D341Med (cell line): ENCODE measurements at regions not wholly inside any gene's neighbourhood (a gene's known extent, or its start where the extent isn't known, plus 50 kb on each side); places are given as distances from the start of the nearest gene placed in this dataset.

Experiments used
- DNase-seq: peaks from one replicate; pipeline ENCODE4 v3.0.0; 2012; ENCODE audit warnings: low spot score

DNA sequence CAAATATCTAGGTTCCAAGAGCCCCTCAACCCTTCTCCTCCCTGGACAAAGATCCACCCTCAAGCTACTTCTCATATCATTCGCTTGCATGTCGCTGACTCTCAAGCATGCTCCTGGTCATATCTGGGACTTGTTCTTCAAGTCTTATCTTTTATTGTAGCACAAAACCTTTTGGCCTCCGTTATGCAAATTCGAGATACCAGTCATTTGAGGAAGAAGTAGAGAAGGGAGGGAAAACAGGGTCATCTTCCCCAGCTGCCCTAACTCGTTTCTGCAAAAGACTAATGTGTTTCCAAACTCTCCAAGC, 63.8 kb upstream of the ETS2 start:
- no peak for DNase-seq

DNA sequence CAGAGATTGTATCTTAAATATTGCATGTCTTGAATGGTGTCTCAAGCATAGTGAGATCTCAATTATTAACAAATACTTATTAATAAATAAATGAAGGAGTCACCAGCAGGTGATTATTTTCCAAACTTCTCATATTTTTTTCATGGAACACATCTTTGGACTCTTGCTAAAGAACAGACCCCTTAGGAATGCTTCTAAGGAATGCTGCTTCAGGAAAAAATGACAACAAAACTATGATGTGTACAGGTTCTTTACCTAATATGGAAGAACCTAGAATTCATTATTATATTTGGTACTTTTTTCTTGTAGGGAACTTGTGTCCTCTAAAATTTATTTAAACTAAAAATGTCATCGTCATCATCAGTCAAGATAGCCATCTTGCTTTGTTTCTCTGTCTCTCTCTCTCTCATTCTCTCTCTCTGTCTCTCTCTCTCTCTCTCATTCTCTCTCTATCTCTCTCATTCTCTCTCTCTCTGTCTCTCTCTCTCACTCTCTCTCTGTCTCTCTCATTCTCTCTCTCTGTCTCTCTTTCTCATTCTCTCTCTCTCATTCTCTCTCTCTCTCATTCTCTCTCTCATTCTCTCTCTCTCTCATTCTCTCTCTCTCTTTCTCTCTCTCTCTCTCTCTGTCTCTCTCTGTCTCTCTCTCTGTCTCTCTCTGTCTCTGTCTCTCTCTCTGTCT, 63.0 kb upstream of the ETS2 start:
- no peak for DNase-seq

DNA sequence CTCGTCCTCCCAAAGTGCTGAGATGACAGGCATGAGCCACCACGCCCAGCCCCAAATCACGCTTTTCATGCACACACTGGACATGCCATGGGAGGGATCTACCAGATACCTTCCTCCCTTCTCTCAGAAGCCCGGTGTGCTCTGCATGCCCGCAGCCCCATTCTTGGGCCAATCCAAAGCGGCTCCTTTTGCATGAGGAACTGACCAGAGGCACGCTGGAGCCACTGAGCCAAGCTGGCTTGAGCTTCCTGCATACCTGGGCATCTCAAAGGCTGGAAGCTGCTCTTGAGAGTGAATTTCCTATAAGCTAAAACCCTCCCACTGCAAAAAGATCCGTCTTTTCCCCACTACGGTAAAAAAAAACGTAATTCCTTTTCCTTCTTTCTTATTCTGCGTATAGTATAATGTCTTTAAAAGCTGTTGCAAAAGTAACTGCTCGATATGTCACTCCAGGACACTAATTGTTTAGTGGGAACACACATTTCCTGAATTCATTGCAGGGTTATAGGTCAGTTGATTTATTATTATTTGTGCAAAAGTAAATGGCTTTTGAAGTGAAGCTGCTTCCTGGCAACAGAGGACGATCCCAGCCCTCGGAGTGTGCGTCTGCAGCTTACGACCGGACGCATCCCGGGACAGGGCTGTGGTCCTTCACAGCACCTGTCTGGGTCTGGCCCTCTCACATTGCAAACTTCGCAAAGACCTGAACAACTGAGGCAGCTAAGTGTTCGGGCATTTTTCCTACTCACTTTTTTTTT, 61.8 kb upstream of the ETS2 start:
- DNase-seq, result no peak

DNA sequence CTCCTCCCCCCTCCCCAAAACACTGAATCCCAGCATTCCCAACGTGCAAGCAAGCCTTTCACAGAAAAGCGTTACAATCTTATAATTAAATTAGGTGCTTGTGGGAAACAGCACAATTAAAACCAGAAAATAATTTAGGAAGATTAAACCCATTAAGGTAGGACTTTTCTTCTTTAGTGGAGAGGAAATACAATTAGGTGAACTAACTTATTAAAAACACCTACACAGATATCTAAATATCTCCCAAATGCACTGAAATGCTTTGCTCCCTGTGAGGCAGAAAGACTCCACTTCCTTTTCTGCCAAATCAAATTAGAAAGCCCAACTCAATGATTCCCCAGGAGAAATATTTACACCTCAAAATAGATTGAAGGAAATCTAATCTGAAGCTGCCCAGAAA, 60.9 kb upstream of the ETS2 start:
- DNase-seq, result no peak

DNA sequence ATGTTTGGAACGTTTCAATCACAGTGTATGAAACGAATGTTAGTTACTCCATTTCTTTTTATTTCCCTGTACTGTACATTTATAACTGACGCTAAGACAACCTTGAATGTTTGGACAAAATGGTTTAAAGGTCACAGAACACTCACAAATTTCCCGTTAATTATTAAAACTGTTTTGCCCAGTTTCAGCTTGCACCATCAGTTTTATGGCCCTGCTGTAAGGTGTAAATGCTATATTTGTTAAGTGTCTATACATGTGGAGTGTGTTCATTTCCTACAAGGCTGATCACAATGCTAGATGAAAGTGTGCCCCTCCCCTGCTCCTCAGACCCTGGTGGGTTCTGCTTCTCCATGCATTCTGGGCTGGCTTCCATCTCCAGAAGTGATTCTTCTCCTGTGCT, 57.9 kb upstream of the ETS2 start:
- DNase-seq, result no peak

DNA sequence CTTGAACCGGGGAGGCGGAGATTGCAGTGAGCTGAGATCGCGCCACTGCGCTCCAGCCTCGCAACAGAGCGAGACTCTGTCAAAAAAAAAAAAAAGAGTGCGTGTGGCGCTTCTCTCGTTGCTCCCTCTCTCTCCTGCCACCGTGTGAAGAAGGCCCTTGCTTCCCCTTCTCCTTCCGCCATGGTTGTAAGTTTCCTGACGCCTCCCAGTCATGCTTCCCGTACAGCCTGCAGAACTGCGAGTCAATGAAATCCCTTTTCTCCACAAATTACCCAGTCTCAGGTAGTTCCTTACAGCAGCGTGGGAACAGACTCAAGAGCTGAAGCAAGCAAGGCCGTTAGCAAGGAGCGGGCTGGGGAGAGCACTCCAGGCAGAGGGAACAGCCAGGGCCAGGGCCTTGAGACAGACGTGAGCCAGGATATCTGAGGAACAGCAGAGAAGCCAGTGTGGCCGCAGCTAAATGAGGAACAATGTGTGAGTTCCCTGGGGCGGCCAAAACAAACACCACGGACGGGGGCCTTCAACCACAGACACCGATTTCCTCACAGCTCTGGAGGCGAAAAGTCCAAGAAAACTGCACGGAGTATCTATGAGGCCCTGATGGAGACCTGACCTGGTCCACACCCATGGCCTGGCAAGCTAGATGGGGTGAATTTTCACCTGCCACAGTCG, 54.2 kb upstream of the ETS2 start:
- DNase-seq, result no peak

DNA sequence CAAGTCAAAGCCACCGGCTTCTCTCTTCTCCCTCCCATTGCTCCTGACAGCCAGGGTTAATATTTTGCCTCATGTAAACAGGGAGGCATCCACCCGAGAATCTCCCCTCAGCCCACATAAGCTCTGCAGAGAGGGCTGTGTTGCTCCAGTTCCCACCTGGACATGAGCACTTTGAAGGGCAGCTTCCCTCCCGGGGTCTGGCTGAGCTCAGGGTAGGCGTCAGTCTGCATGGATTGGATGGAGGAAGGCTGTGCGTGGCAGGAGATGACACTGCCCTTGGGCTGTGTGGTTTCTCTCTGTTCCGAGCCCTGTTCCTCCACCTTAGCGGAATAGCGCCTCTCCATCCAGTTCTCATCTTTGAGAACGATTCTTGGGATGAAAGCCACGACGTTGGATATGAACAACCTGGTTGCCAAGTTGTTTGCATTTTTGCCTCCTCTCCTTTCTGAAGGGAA, 53.7 kb upstream of the ETS2 start:
- DNase-seq, result no peak

DNA sequence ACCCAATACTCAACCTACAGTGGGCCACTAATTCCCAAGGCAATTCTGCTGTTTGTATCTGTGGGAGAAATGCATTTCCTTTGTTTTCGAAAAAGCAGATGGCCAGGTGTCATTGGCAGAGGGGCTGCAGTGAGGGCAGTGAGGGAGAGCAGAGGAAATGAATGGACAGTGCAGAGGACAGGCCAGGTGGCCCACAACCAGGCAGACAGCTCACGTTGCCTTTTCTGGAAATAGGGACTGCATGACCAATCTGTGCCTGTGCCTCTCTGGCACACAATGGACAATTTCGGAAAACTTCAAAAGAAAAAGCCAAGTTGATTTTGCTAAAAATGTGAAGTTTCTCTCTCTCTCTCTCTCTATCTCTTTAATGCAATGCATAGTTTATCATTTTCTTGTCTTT, 52.6 kb upstream of the ETS2 start:
- DNase-seq, result no peak

DNA sequence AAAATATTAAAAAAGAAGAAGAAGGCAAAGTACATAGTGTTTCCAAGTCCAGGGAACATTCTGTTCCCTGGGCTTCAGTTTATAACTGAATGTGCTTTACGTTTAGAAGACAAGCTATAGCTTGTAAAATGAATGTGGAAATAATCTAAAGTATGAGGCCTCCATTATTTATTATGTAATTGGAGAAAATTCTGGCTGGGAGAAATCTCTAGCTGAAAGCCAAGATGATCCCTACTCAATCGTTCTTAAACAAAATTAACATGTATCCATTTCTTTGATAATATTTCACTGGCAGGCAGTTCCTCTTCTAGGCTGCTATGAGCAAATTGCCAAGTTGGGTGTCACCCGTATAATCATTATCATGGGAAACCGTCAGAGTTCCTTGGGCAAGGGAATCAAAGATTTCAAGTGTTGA, 52.2 kb upstream of the ETS2 start:
- DNase-seq, result no peak
